Hepatocyte (in vitro differentiated cells): ENCODE measurements at regions not wholly inside any gene's neighbourhood (a gene's known extent, or its start where the extent isn't known, plus 50 kb on each side); places are given as distances from the start of the nearest gene placed in this dataset.

Experiments
- EZH2 ChIP-seq: fragments of 200-600 bp; sonication (generic); IDR thresholded peaks from 2 replicates; pipeline ENCODE4 v1.6.1; 2016; ENCODE audit warnings: antibody characterized with exemption, mild to moderate bottlenecking, borderline replicate concordance
- EZH2phosphoT487 ChIP-seq: fragments of 200-600 bp; sonication (generic); IDR thresholded peaks from one replicate; pipeline ENCODE4 v1.6.1; 2018; ENCODE audit warnings: antibody characterized with exemption, mild to moderate bottlenecking, low read depth, moderate library complexity; ENCODE audit not compliant: unreplicated experiment, severe bottlenecking
- TF ChIP-seq, protein P1 (sequence below): fragments of 200-600 bp; sonication (generic); IDR thresholded peaks from 2 replicates; pipeline ENCODE4 v1.5.1; 2016; ENCODE audit warnings: antibody characterized with exemption, mild to moderate bottlenecking; ENCODE audit not compliant: poor library complexity

DNA sequence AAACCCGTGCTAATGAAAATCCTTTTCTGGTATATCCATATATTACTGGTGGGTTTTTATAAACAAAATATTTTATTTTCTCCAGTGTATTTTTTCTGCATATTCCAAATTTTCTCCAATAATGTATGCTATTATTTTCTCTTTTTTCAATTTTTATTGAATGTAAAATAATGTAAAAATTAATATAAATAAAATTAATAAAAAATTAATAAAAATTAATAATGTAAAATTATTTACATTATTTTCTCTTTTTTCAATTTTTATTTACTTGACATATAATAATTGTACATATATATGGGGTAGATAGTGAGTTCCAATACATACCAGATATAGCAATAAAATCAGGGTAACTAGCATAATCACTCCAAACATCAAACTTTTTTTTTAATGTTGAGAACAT is 56.4 kb downstream of the OXSM start:
- TF ChIP-seq, protein P1, sequence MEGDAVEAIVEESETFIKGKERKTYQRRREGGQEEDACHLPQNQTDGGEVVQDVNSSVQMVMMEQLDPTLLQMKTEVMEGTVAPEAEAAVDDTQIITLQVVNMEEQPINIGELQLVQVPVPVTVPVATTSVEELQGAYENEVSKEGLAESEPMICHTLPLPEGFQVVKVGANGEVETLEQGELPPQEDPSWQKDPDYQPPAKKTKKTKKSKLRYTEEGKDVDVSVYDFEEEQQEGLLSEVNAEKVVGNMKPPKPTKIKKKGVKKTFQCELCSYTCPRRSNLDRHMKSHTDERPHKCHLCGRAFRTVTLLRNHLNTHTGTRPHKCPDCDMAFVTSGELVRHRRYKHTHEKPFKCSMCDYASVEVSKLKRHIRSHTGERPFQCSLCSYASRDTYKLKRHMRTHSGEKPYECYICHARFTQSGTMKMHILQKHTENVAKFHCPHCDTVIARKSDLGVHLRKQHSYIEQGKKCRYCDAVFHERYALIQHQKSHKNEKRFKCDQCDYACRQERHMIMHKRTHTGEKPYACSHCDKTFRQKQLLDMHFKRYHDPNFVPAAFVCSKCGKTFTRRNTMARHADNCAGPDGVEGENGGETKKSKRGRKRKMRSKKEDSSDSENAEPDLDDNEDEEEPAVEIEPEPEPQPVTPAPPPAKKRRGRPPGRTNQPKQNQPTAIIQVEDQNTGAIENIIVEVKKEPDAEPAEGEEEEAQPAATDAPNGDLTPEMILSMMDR, result no peak
- no peak for TF ChIP-seq EZH2
- no peak for TF ChIP-seq EZH2phosphoT487
